GM12873 (cell line): ENCODE measurements at regions not wholly inside any gene's neighbourhood (a gene's known extent, or its start where the extent isn't known, plus 50 kb on each side); places are given as distances from the start of the nearest gene placed in this dataset.

Source experiments
- CTCF ChIP-seq: IDR thresholded peaks from 2 replicates; pipeline ENCODE4 v1.5.1; 2012; ENCODE audit warnings: low read depth, mild to moderate bottlenecking, moderate library complexity, low read length, control low read depth; ENCODE audit not compliant: insufficient read depth; ENCODE audit errors: missing control alignments

- TF ChIP-seq CTCF: no peak
Measured at GRCh38 chr20:24135781-24136180, 147.2 kb upstream of the GGTLC1 start.

- no peak for TF ChIP-seq CTCF
Measured at GRCh38 chr20:24134930-24135329, 146.4 kb upstream of the GGTLC1 start.

GRCh38 chr20:24134284-24134683 lies 145.7 kb upstream of the GGTLC1 start:
- TF ChIP-seq CTCF: no peak

GRCh38 chr20:24132246-24132645 lies 143.7 kb upstream of the GGTLC1 start:
- no peak for TF ChIP-seq CTCF

- TF ChIP-seq CTCF: no peak
Measured at GRCh38 chr20:24131684-24132083, 143.1 kb upstream of the GGTLC1 start.

GRCh38 chr20:24131281-24131680 lies 142.7 kb upstream of the GGTLC1 start:
- TF ChIP-seq CTCF: no peak

GRCh38 chr20:24129641-24130040 lies 141.1 kb upstream of the GGTLC1 start:
- no peak for TF ChIP-seq CTCF
